Daoy (cell line): ENCODE measurements at regions not wholly inside any gene's neighbourhood (a gene's known extent, or its start where the extent isn't known, plus 50 kb on each side); places are given as distances from the start of the nearest gene placed in this dataset.

Experiments
- DNase-seq: peaks from one replicate; pipeline ENCODE4 v3.0.0-alpha.2; 2015; ENCODE audit warnings: low read depth

- no peak for DNase-seq
Observed at GRCh38 chrX:25219480-25219879, 203.7 kb upstream of the ARX start.

- DNase-seq = no peak
Observed at GRCh38 chrX:25213611-25214010, 197.8 kb upstream of the ARX start.

- DNase-seq = no peak
Observed at GRCh38 chrX:25207803-25208475, 192.2 kb upstream of the ARX start.

GRCh38 chrX:25206778-25207177 is 191.0 kb upstream of the ARX start:
- peak; percentile 63 for DNase-seq

- no peak for DNase-seq
Observed at GRCh38 chrX:25204182-25204581, 188.4 kb upstream of the ARX start.

GRCh38 chrX:25202827-25203226 is 187.1 kb upstream of the ARX start:
- DNase-seq = no peak

- no peak for DNase-seq
Observed at GRCh38 chrX:25198891-25199290, 183.1 kb upstream of the ARX start.

- DNase-seq = no peak
Observed at GRCh38 chrX:25198253-25198652, 182.5 kb upstream of the ARX start.

GRCh38 chrX:25196221-25196620 is 180.5 kb upstream of the ARX start:
- DNase-seq = no peak

GRCh38 chrX:25191403-25191802 is 175.6 kb upstream of the ARX start:
- no peak for DNase-seq

GRCh38 chrX:25181775-25182174 is 166.0 kb upstream of the ARX start:
- DNase-seq = no peak

GRCh38 chrX:25180242-25180641 is 164.5 kb upstream of the ARX start:
- DNase-seq = no peak

GRCh38 chrX:25178555-25178954 is 162.8 kb upstream of the ARX start:
- DNase-seq = no peak

- DNase-seq = no peak
Observed at GRCh38 chrX:25175743-25176142, 160.0 kb upstream of the ARX start.

GRCh38 chrX:25175171-25175570 is 159.4 kb upstream of the ARX start:
- no peak for DNase-seq

- no peak for DNase-seq
Observed at GRCh38 chrX:25166546-25166945, 150.8 kb upstream of the ARX start.

- DNase-seq = no peak
Observed at GRCh38 chrX:25166145-25166544, 150.4 kb upstream of the ARX start.

GRCh38 chrX:25158635-25159034 is 142.9 kb upstream of the ARX start:
- peak; percentile 67 for DNase-seq

GRCh38 chrX:25156832-25157231 is 141.1 kb upstream of the ARX start:
- DNase-seq = no peak

- DNase-seq = peak; percentile 19
Observed at GRCh38 chrX:25156323-25156722, 140.6 kb upstream of the ARX start.

GRCh38 chrX:25154168-25154567 is 138.4 kb upstream of the ARX start:
- no peak for DNase-seq

GRCh38 chrX:25151749-25152148 is 136.0 kb upstream of the ARX start:
- no peak for DNase-seq

- DNase-seq = peak; percentile 39
Observed at GRCh38 chrX:25144043-25144940, 128.5 kb upstream of the ARX start.
